DND-41 (cell line): ENCODE measurements at regions not wholly inside any gene's neighbourhood (a gene's known extent, or its start where the extent isn't known, plus 50 kb on each side); places are given as distances from the start of the nearest gene placed in this dataset.

Experiments
- EZH2 ChIP-seq: IDR thresholded peaks from 3 replicates; pipeline ENCODE4 v1.6.1; 2012; ENCODE audit warnings: borderline replicate concordance, low read depth, mild to moderate bottlenecking, moderate library complexity, low read length, inconsistent platforms; ENCODE audit not compliant: severe bottlenecking
- TF ChIP-seq, protein P1 (sequence below): IDR thresholded peaks from 2 replicates; pipeline ENCODE4 v1.5.1; 2012; ENCODE audit warnings: borderline replicate concordance, low read length, moderate library complexity, mild to moderate bottlenecking; ENCODE audit not compliant: poor library complexity, severe bottlenecking; ENCODE audit errors: extremely low read depth

DNA sequence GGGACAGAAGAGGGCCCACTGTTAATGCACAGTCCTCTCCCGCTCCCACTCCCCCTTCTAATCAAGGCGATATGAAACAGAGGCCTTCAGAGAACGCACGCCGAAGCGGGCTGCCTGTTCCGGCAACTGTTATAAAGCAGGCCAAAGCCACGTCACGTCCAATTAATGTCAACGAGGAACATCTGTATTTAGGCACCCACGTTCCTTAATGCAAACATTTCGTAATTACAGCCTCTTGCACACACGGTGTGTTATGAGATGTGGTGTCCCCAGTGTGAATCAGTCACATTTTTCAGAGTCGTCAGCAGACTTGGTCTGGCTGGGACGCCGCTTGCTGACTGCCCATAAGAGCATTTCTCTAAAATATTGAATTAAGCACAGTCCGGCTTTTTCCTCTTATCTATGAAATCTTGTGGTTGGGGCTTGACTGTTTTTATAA lies 339.0 kb downstream of the NSG2 start:
- TF ChIP-seq, protein P1, sequence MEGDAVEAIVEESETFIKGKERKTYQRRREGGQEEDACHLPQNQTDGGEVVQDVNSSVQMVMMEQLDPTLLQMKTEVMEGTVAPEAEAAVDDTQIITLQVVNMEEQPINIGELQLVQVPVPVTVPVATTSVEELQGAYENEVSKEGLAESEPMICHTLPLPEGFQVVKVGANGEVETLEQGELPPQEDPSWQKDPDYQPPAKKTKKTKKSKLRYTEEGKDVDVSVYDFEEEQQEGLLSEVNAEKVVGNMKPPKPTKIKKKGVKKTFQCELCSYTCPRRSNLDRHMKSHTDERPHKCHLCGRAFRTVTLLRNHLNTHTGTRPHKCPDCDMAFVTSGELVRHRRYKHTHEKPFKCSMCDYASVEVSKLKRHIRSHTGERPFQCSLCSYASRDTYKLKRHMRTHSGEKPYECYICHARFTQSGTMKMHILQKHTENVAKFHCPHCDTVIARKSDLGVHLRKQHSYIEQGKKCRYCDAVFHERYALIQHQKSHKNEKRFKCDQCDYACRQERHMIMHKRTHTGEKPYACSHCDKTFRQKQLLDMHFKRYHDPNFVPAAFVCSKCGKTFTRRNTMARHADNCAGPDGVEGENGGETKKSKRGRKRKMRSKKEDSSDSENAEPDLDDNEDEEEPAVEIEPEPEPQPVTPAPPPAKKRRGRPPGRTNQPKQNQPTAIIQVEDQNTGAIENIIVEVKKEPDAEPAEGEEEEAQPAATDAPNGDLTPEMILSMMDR = no peak
- TF ChIP-seq EZH2 = no peak
